ENCODE measurements at regions not wholly inside any gene's neighbourhood (a gene's known extent, or its start where the extent isn't known, plus 50 kb on each side); places are given as distances from the start of the nearest gene placed in this dataset.
"Not testable (repeated sequence)": the region's sequence is repeated elsewhere in the genome, so short reads cannot be mapped to it uniquely, and the experiment has no call there.

DNA sequence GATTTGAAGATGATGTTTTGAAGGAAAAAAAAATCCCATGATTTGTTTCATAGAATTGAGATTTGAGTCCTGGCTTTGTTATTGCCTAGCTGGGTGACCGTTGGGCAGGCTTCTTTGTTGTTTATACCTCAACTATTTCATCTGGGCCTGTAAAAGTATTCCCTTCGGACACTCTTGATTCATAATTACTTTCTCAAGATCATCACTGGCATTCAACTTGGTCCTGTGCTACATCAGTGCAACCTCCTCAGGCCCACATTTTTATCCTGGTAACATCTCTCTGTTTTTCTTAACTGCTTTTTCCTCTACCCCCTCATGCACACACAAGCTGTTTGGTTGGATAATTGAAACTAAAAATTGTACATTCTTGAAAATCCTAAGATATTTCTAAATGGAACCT is 67.5 kb upstream of the P3H2 start:
- Mint-ChIP-seq H3K4me1 (ENCODE audit: low read depth) (peaks cover 45% of the 10 kb centered on the region), H3K36me3 (ENCODE audit: low read depth) (no peaks in the 10 kb centered on the region), H3K9me3 (ENCODE audit: low read depth) (peaks cover 3% of the 10 kb centered on the region), H3K27ac (ENCODE audit: unreplicated experiment) (no peak overlapping the region), H3K4me3 (ENCODE audit: unreplicated experiment) (no peak overlapping the region), H3K27me3 (ENCODE audit: low read depth) (no peaks in the 10 kb centered on the region)
- TF ChIP-seq, protein P1, sequence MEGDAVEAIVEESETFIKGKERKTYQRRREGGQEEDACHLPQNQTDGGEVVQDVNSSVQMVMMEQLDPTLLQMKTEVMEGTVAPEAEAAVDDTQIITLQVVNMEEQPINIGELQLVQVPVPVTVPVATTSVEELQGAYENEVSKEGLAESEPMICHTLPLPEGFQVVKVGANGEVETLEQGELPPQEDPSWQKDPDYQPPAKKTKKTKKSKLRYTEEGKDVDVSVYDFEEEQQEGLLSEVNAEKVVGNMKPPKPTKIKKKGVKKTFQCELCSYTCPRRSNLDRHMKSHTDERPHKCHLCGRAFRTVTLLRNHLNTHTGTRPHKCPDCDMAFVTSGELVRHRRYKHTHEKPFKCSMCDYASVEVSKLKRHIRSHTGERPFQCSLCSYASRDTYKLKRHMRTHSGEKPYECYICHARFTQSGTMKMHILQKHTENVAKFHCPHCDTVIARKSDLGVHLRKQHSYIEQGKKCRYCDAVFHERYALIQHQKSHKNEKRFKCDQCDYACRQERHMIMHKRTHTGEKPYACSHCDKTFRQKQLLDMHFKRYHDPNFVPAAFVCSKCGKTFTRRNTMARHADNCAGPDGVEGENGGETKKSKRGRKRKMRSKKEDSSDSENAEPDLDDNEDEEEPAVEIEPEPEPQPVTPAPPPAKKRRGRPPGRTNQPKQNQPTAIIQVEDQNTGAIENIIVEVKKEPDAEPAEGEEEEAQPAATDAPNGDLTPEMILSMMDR (IDR thresholded peaks at IDR 0.05) = no peak
- no peak for DNase-seq (ENCODE audit: low spot score)

DNA sequence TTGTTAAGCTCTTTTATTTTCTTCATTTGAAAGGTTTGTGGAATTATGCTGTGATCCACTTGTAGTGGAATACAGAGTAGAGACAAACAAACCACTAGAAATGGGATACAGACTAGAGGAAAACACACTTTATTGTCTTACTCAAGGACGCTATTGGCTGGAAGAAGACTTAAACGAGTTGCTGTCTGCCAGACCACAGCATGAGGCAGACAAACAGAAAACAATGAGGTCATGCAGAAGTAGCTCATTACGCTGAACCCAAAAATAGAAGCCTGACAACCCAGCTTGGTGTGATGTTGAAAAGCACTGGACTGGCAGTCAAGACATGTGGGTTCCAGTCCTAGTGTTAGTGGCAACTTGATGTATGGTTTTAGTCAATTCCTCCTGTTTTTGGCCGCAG is 62.4 kb upstream of the P3H2 start:
- Mint-ChIP-seq H3K27ac (ENCODE audit: unreplicated experiment) (peak overlapping the region; percentile 76), H3K4me3 (ENCODE audit: unreplicated experiment) (no peak overlapping the region)
- TF ChIP-seq, protein P1 (IDR thresholded peaks at IDR 0.05) = no peak

DNA sequence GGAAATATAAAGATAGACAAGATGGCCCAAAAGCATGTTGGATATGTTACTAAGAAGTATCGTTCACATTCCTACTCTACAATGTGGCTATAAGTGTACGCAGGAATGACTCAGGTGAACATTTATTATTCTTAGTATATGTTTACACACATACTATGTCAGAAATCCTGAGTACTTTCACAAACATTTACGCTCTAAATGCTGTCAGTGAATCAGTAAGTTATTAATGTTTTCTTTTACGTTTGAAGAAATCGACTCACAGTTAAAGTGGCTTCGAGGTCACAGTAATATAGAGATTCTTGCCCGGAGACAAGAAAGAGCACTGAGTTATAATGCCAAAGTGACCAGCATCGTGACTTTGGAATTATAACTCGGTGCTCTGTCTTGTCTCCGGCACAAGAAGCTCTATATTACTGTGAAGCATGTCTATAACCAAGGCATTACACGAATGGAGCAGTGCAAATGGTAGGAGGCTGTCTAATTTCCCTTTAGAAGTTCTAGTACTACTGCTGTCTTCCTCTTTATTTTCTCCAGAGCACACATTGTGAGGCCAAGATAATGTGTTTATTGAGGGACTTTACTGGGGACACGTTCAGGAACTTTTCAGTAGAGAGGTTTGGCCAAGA is 61.8 kb upstream of the P3H2 start:
- Mint-ChIP-seq H3K4me1 (ENCODE audit: low read depth) (peaks cover 46% of the 10 kb centered on the region), H3K9me3 (ENCODE audit: low read depth) (peaks cover 3% of the 10 kb centered on the region), H3K27me3 (ENCODE audit: low read depth) (no peaks in the 10 kb centered on the region), H3K27ac (ENCODE audit: unreplicated experiment) (peak overlapping the region; percentile 76), H3K36me3 (ENCODE audit: low read depth) (no peaks in the 10 kb centered on the region), H3K4me3 (ENCODE audit: unreplicated experiment) (no peak overlapping the region)
- TF ChIP-seq, protein P1 (IDR thresholded peaks at IDR 0.05) = no peak
- DNase-seq (ENCODE audit: low spot score) = no peak

More for the DNA sequence above, 62.4 kb upstream of the P3H2 start:
- Mint-ChIP-seq H3K27me3 (ENCODE audit: low read depth) (no peaks in the 10 kb centered on the region), H3K36me3 (ENCODE audit: low read depth) (no peaks in the 10 kb centered on the region), H3K9me3 (ENCODE audit: low read depth) (peaks cover 3% of the 10 kb centered on the region), H3K4me1 (ENCODE audit: low read depth) (peaks cover 51% of the 10 kb centered on the region)
- no peak for DNase-seq (ENCODE audit: low spot score)

DNA sequence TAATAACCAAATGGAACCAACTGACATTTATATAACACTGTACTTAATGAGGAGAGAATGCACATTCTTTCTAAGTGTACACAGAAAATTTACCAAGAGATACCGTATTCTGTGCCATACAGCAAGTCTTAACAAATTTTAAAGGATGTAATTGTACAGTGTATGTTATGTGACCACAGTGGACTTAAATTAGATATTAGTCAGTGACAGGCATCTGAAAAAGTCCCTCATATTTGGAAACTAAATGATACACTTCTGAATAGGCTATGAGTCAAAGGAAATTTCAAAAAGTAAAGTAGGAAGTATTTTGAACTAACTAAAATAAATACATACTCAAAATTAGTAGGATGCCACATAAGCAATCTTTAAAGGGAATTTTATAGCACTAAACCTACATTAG is 59.6 kb upstream of the P3H2 start:
- TF ChIP-seq, protein P1 (IDR thresholded peaks at IDR 0.05) = no peak
- no peaks in the 10 kb centered on the region for H3K9me3 Mint-ChIP-seq (ENCODE audit: low read depth)
- no peaks in the 10 kb centered on the region for H3K27me3 Mint-ChIP-seq (ENCODE audit: low read depth)
- H3K4me1 Mint-ChIP-seq (ENCODE audit: low read depth) = peaks cover 30% of the 10 kb centered on the region
- no peaks in the 10 kb centered on the region for H3K36me3 Mint-ChIP-seq (ENCODE audit: low read depth)
- no peak overlapping the region for H3K27ac Mint-ChIP-seq (ENCODE audit: unreplicated experiment)
- no peak for DNase-seq (ENCODE audit: low spot score)
- no peak overlapping the region for H3K4me3 Mint-ChIP-seq (ENCODE audit: unreplicated experiment)

DNA sequence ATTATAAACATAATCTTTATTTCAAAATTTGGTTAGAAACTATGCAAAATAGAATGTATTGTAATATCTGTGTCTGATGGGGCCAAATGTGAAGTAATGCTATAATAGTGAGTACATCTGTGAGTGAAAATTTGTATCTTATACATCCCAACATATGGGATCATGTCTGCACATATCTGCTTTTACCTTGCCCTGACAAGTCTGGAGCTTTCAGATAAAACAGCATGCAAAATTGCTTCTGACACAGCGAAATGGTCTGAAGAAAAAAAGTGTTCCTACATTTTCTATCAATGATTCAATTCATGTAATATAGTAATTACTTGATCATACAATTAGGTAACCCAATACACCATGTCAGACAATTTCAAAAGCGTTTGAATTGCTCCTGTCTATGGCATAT is 58.1 kb upstream of the P3H2 start:
- TF ChIP-seq, protein P1 (IDR thresholded peaks at IDR 0.05) = no peak
- Mint-ChIP-seq H3K4me1 (ENCODE audit: low read depth) (peaks cover 24% of the 10 kb centered on the region), H3K27ac (ENCODE audit: unreplicated experiment) (no peak overlapping the region), H3K36me3 (ENCODE audit: low read depth) (no peaks in the 10 kb centered on the region), H3K27me3 (ENCODE audit: low read depth) (no peaks in the 10 kb centered on the region), H3K4me3 (ENCODE audit: unreplicated experiment) (no peak overlapping the region), H3K9me3 (ENCODE audit: low read depth) (no peaks in the 10 kb centered on the region)
- no peak for DNase-seq (ENCODE audit: low spot score)

DNA sequence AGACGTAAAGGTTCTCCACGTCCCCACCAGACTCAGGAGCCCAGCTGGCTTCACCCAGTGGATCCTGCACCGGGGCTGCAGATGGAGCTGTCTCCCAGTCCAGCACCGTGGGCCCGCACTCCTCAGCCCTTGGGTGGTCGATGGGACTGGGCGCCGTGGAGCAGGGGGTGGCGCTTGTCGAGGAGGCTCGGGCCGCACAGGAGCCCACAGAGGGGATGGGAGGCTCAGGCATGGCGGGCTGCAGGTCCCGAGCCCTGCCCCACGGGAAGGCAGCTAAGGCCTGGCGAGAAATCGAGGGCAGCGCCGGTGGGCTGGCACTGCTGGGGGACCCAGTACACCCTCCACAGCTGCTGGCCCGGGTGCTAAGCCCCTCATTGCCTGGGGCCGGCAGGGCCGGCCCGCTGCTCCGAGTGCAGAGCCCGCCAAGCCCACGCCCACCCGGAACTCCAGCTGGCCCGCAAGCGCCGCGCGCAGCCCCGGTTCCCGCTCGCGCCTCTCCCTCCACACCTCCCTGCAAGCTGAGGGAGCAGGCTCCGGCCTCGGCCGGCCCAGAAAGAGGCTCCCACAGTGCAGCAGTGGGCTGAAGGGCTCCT is 56.3 kb upstream of the P3H2 start:
- not testable (repeated sequence) for H3K9me3 Mint-ChIP-seq (ENCODE audit: low read depth); H3K4me3 Mint-ChIP-seq (ENCODE audit: unreplicated experiment); H3K27me3 Mint-ChIP-seq (ENCODE audit: low read depth); H3K36me3 Mint-ChIP-seq (ENCODE audit: low read depth); H3K27ac Mint-ChIP-seq (ENCODE audit: unreplicated experiment)
- peak; percentile 83 for DNase-seq (ENCODE audit: low spot score)
- peaks cover 10% of the 10 kb centered on the region for H3K4me1 Mint-ChIP-seq (ENCODE audit: low read depth)

DNA sequence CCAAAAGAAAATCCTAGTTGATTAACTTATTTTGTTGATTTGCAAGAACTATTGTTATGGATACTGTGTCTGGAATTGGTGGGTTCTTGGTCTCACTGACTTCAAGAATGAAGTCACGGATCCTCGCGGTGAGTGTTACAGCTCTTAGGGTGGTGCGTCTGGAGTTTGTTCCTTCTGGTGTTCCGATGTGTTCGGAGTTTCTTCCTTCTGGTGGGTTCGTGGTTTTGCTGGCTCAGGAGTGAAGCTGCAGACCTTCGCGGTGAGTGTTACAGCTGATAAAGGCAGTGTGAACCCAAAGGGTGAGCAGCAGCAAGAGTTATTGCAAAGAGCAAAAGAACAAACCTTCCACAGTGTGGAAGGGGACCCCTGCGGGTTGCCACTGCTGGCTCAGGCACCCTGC is 55.4 kb upstream of the P3H2 start:
- not testable (repeated sequence) for H3K36me3 Mint-ChIP-seq (ENCODE audit: low read depth); H3K4me3 Mint-ChIP-seq (ENCODE audit: unreplicated experiment); DNase-seq (ENCODE audit: low spot score); H3K27ac Mint-ChIP-seq (ENCODE audit: unreplicated experiment); H3K9me3 Mint-ChIP-seq (ENCODE audit: low read depth); H3K27me3 Mint-ChIP-seq (ENCODE audit: low read depth)
- H3K4me1 Mint-ChIP-seq (ENCODE audit: low read depth) = peaks cover 10% of the 10 kb centered on the region

All from chondrocyte (in vitro differentiated cells).